Retinal pigment epithelial cell (primary cell): ENCODE measurements at regions not wholly inside any gene's neighbourhood (a gene's known extent, or its start where the extent isn't known, plus 50 kb on each side); places are given as distances from the start of the nearest gene placed in this dataset.

Source experiments
- DNase-seq: peaks from one replicate; pipeline ENCODE4 v3.0.0-alpha.2; 2010; ENCODE audit warnings: low read depth
- H3K4me3 ChIP-seq: 2 replicates; pipeline ENCODE4 v1.5.1; 2011; ENCODE audit warnings: mild to moderate bottlenecking, low read length, control low read depth, moderate library complexity
- CTCF ChIP-seq: conservative IDR thresholded peaks from 2 replicates; pipeline ENCODE4 v1.5.1; 2011; ENCODE audit warnings: low read depth, low read length, control low read depth, inconsistent platforms

- no peak for TF ChIP-seq CTCF
- H3K4me3 ChIP-seq: no peak overlapping the region
- no peak for DNase-seq
Observed at GRCh38 chr5:15070907-15071306, 199.3 kb upstream of the ANKH start.

- TF ChIP-seq CTCF: no peak
- no peak overlapping the region for H3K4me3 ChIP-seq
- DNase-seq: no peak
Observed at GRCh38 chr5:15069407-15069905, 197.9 kb upstream of the ANKH start.

- DNase-seq: no peak
- no peak overlapping the region for H3K4me3 ChIP-seq
- no peak for TF ChIP-seq CTCF
Observed at GRCh38 chr5:15065091-15065490, 193.5 kb upstream of the ANKH start.

- no peak for DNase-seq
- H3K4me3 ChIP-seq: no peak overlapping the region
- no peak for TF ChIP-seq CTCF
Observed at GRCh38 chr5:15064396-15064795, 192.8 kb upstream of the ANKH start.

- no peak for TF ChIP-seq CTCF
- H3K4me3 ChIP-seq: no peak overlapping the region
- no peak for DNase-seq
Observed at GRCh38 chr5:15056988-15057592, 185.5 kb upstream of the ANKH start.

GRCh38 chr5:15044521-15044920 is 172.9 kb upstream of the ANKH start:
- no peak for DNase-seq
- TF ChIP-seq CTCF: no peak
- H3K4me3 ChIP-seq: no peak overlapping the region

- DNase-seq: no peak
- TF ChIP-seq CTCF: no peak
- H3K4me3 ChIP-seq: no peak overlapping the region
Observed at GRCh38 chr5:15037247-15037908, 165.8 kb upstream of the ANKH start.
